HG03175 (cell line): ENCODE measurements at regions not wholly inside any gene's neighbourhood (a gene's known extent, or its start where the extent isn't known, plus 50 kb on each side); places are given as distances from the start of the nearest gene placed in this dataset.

Experiments used
- ATAC-seq: cut with Tn5 transposase; IDR thresholded peaks from one replicate; pipeline ENCODE4 v1.9.1; 2021; ENCODE audit warnings: mild to moderate bottlenecking, moderate library complexity; ENCODE audit not compliant: unreplicated experiment

DNA sequence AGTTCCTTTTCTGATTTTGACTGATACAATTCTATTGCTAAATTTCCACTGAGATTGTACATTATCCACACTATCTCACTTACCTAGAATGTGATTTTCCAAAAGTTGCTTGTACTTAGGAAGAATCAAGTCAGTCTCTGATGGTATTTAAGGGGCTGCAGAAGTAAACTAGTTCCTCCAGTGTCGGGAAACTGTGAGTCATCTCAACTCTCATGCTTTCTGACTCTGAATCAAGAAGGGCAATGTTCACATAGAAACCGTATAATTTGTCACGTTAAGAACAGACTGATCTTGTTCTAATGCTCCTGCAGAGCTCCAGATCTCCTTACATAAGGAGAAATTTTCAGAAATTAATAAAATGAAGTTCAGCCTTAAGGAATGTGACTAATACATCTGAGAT is 369.3 kb downstream of the KLF5 start:
- ATAC-seq = no peak

DNA sequence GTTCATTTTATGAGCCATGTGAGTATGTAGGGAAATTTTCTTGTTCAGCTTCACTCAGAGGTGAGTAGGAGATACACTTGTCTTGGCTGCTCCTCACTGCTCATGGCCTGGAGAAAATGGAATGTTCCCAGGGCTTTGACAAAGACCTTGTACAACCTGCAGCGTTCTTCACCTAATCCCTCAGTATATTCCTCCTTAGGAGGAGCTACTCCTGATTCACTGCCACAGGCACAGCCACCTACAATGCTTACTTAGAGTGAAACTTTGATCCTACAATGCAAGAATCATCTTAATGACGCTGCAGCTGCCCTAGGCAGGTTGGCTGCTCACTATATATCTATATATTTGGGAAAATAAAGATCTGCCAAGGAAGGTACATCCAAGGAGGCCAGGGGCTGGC is 364.2 kb downstream of the KLF5 start:
- ATAC-seq = no peak

- no peak for ATAC-seq
Observed at GRCh38 chr13:73421310-73421912, 362.6 kb downstream of the KLF5 start.

DNA sequence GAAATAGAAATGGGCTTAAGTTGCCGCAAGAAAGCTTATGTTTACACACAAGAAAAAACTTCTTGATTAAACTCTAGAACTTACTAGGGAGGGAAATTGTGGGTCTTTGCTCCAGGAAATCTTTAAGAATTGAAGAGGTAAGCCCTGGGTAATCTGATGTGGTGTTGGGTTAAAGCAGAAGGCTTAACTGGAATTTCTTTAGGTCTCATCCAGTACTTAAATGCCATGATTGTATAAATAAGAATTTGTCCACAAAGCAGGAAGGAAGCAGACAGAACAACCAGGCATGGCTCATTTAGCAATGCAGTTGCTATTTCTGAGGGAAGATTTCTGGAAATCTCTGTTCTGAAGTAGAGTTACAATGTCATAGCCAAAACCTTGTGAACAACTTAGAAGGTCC is 360.4 kb downstream of the KLF5 start:
- no peak for ATAC-seq

GRCh38 chr13:73417012-73417615 is 358.3 kb downstream of the KLF5 start:
- ATAC-seq = no peak

- no peak for ATAC-seq
Observed at GRCh38 chr13:73416093-73416492, 357.3 kb downstream of the KLF5 start.

- ATAC-seq = no peak
Observed at GRCh38 chr13:73413656-73414055, 354.9 kb downstream of the KLF5 start.

DNA sequence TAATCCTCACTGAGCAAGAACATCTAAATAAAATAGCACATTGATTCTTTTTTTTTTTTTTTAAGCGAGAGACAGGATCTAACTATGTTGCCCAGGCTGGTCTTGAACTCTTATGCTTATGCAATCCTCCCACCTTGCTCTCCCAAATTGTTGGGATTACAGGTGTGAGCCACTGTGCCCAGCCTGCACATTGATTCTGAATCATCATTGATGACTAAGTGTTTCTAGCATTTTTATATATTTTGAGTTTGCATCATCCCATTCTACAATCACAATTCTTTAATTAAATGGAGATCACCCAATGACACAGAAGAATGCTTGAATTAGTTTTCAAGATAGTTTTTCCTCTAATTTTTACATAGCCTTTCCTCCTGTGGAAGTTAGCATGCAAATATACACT is 354.1 kb downstream of the KLF5 start:
- ATAC-seq = no peak

GRCh38 chr13:73411067-73411809 is 352.4 kb downstream of the KLF5 start:
- no peak for ATAC-seq

DNA sequence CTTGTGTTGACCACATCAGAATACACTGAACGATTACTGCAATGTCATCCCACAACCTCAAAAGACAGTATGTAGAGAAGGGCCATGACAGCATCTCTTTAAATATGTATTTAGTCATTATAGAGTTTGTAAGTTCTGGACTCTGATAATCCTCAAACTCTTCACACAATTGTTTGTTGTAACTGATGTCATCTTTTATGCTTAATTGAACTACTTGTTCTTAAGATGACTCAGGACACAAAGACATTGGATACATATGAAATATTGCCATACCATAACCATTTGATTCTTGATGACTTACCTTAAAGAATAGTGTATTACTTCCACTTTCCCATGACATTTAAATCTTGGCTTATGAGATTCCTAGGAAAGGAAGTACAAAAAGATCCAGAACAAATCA is 347.6 kb downstream of the KLF5 start:
- no peak for ATAC-seq

- ATAC-seq = no peak
Observed at GRCh38 chr13:73404581-73404980, 345.8 kb downstream of the KLF5 start.

GRCh38 chr13:73403355-73404120 is 344.7 kb downstream of the KLF5 start:
- no peak for ATAC-seq

GRCh38 chr13:73401769-73402168 is 343.0 kb downstream of the KLF5 start:
- ATAC-seq = no peak

GRCh38 chr13:73399347-73400216 is 340.8 kb downstream of the KLF5 start:
- ATAC-seq = no peak

DNA sequence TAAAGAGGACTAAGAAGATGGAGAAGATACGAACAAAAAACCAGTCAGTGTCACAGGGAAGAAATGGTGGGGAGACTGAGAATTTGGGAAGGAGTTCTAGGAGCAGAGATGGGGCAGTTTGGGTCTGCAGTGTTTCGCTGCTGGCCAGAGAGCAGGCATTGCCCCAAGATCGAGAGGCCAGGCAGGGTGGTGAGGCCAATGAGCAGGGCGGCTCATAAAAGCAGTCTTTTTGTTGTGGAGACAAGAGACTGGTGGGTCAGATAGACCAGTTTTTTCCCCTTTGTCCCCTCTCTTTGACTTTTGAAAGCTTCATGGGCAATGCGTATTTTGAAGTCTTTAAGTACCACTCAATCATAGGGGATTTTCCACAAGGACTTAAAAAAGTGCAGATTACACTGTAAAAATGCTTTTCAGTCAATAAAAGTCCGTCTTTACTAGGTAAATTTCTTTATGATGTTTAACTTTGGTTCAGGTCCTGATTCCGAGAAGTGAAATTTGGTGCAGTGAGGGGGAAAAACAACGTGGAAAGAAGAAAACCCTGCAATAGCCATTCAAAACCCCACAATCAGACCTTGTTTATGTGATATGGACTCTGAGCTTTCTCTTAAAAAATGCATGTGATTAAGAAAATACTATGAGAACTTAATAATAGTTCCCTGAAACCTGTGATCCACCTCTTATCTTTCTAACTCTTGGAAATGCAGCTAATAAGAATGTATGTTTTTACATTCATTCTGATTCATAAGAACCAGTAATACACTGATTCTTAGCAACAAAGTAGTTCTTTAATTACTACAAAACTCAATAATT is 338.9 kb downstream of the KLF5 start:
- ATAC-seq = no peak

- ATAC-seq = no peak
Observed at GRCh38 chr13:73394066-73394465, 335.3 kb downstream of the KLF5 start.

DNA sequence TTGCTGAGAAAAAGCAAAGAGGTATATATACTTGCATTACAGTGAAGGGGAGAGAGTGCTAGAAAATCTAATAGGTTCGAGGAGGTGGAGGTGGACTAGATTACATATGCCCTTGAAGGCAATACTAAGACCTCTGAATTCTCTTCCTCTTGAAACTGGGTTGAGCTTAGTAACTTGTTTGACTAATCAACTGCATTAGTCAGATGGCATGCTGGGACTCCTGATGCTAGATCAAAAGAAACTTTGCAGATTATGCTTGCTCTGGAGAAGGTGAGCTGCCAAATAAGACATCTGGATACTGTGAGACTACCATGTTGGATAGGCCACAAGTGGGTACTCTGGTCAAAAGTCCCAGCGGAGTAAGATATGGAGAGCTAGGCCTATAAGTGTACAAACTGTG is 331.3 kb downstream of the KLF5 start:
- no peak for ATAC-seq

DNA sequence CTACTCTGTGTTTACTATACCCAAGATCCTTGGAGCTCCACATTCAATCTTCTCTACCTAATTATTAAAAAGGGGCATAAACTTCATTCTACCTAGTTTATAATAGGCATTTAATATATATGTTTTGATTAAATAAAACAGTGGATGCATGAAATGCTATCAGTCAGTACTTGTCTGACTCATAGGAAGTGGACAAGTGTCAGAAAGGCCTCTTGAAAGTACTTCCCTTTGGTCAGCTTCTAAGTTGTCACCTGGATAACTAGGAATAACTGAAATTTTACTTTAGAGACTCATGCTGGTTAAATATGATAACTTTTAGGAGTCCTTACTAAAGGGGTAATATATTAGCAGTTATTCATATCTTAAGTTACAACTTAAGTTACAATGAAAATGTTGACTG is 329.8 kb downstream of the KLF5 start:
- no peak for ATAC-seq

DNA sequence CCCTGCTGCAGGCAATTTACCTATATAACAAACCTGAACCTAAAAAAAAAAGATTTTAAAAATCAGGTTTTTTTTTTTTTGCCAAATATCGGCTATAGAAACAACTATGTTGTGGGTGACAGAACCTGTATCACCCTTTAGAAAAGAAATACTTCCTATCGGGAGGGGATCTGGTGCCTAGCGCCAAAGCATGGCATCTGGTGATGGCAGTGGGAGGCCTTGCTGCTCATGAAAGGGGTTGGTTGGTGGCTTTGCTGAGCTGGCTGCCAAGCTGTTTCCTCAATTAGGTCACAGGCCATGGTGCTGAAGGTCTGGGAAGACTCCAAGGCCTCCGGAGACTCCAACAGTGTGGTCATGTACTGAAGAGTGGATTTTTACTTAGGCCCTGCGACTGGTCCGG is 328.5 kb downstream of the KLF5 start:
- no peak for ATAC-seq

- ATAC-seq = no peak
Observed at GRCh38 chr13:73385848-73386247, 327.0 kb downstream of the KLF5 start.
